ENCODE measurements at regions not wholly inside any gene's neighbourhood (a gene's known extent, or its start where the extent isn't known, plus 50 kb on each side); places are given as distances from the start of the nearest gene placed in this dataset.
A peak's percentile ranks its signal among the peaks of the same experiment; 100 is the strongest.
"Not testable (repeated sequence)": the region's sequence is repeated elsewhere in the genome, so short reads cannot be mapped to it uniquely, and the experiment has no call there.

DNA sequence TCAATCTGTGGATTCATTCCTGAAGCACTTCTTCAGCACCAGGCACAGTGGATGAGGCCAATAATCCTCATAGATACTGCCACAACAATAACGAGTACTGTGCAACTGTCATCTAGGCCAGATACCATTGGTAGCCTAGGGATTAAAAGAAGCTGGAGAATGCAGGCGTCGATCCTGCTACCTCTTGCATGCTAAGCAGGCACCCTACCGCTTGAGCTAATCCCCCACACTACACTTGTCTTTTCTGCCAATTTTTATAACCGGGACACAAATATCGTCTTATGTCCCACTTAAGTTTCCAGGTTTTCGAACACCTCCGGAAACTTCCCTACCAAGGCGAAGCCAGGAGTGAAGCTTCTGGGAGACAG is 90.2 kb upstream of the ZNF322 start:
- H3K4me3 Mint-ChIP-seq (ENCODE audit: low read depth); DNase-seq (ENCODE audit: low spot score, unreplicated experiment); H3K27ac Mint-ChIP-seq; H3K4me1 Mint-ChIP-seq (ENCODE audit: low read depth); H3K36me3 Mint-ChIP-seq (ENCODE audit: insufficient read depth); H3K9me3 Mint-ChIP-seq (ENCODE audit: low read depth): not testable (repeated sequence)
- peaks cover 49% of the 10 kb centered on the region for H3K27me3 Mint-ChIP-seq

DNA sequence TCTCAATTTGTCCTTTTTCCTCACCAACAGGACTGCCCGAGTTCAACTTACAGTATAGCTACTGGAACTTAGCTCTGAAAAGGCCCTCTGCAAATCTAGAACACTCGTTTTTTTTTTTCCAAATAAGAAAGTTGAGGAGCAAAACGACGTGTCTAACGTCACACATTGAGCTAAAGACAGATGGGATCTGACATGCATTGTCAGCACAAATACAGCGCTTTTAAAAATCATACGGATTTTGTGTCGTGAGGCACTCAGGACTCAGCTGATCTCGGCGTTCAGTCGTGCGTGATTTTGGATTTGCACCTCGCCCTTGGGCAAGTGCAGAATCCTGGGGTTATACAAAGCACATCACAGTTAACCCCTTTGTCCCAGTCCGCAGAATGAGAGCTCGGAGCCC is 94.7 kb upstream of the ZNF322 start:
- Mint-ChIP-seq H3K27me3 (peaks cover 50% of the 10 kb centered on the region), H3K27ac (no peak overlapping the region), H3K36me3 (ENCODE audit: insufficient read depth) (no peaks in the 10 kb centered on the region), H3K4me1 (ENCODE audit: low read depth) (peaks cover 6% of the 10 kb centered on the region), H3K4me3 (ENCODE audit: low read depth) (peak overlapping the region; percentile 50), H3K9me3 (ENCODE audit: low read depth) (no peaks in the 10 kb centered on the region)
- TF ChIP-seq CTCF (IDR thresholded peaks at IDR 0.05; ENCODE audit: unreplicated experiment): no peak
- DNase-seq (ENCODE audit: low spot score, unreplicated experiment): no peak

DNA sequence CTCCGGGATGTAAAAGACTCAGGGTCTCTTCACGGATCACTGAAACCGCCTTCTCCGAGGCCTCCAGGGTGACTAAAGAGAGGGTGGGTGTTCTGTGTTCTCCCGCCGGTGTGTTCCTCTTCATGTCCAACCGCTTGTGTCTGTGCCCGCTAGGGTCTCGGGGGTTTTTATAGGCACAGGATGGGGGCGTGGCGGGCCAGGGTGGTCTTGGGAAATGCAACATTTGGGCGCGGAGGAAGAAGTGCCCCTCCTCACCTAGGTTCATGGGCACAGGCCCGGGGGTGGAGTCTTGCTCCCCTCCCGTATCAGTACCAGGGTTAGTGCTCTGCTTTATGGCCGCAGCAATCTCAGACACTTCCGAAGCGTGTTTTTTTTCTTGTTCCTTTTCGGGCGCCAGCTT is 95.3 kb upstream of the ZNF322 start:
- H3K36me3 Mint-ChIP-seq (ENCODE audit: insufficient read depth); H3K27ac Mint-ChIP-seq; H3K4me1 Mint-ChIP-seq (ENCODE audit: low read depth); H3K9me3 Mint-ChIP-seq (ENCODE audit: low read depth); DNase-seq (ENCODE audit: low spot score, unreplicated experiment): not testable (repeated sequence)
- Mint-ChIP-seq H3K4me3 (ENCODE audit: low read depth) (peak overlapping the region; percentile 68), H3K27me3 (peaks cover 49% of the 10 kb centered on the region)

GRCh38 chr6:26756067-26756805 is 96.7 kb upstream of the ZNF322 start:
- peak overlapping the region; percentile 86 for H3K27ac Mint-ChIP-seq
- not testable (repeated sequence) for H3K36me3 Mint-ChIP-seq (ENCODE audit: insufficient read depth); DNase-seq (ENCODE audit: low spot score, unreplicated experiment); H3K4me1 Mint-ChIP-seq (ENCODE audit: low read depth); H3K9me3 Mint-ChIP-seq (ENCODE audit: low read depth)
- H3K4me3 Mint-ChIP-seq (ENCODE audit: low read depth): peak overlapping the region; percentile 34
- H3K27me3 Mint-ChIP-seq: peaks cover 49% of the 10 kb centered on the region

GRCh38 chr6:26766203-26766902 is 106.8 kb upstream of the ZNF322 start:
- not testable (repeated sequence) for H3K36me3 Mint-ChIP-seq (ENCODE audit: insufficient read depth); H3K27ac Mint-ChIP-seq; H3K9me3 Mint-ChIP-seq (ENCODE audit: low read depth); H3K4me3 Mint-ChIP-seq (ENCODE audit: low read depth); DNase-seq (ENCODE audit: low spot score, unreplicated experiment); H3K4me1 Mint-ChIP-seq (ENCODE audit: low read depth); H3K27me3 Mint-ChIP-seq

- not testable (repeated sequence) for H3K36me3 Mint-ChIP-seq (ENCODE audit: insufficient read depth); H3K4me1 Mint-ChIP-seq (ENCODE audit: low read depth); H3K27ac Mint-ChIP-seq; H3K27me3 Mint-ChIP-seq; DNase-seq (ENCODE audit: low spot score, unreplicated experiment); H3K9me3 Mint-ChIP-seq (ENCODE audit: low read depth); H3K4me3 Mint-ChIP-seq (ENCODE audit: low read depth)
Observed at GRCh38 chr6:26770941-26771666, 111.6 kb upstream of the ZNF322 start.

GRCh38 chr6:26773414-26773813 is 113.9 kb upstream of the ZNF322 start:
- H3K36me3 Mint-ChIP-seq (ENCODE audit: insufficient read depth); H3K27me3 Mint-ChIP-seq; H3K9me3 Mint-ChIP-seq (ENCODE audit: low read depth); DNase-seq (ENCODE audit: low spot score, unreplicated experiment); H3K4me1 Mint-ChIP-seq (ENCODE audit: low read depth); H3K4me3 Mint-ChIP-seq (ENCODE audit: low read depth); H3K27ac Mint-ChIP-seq: not testable (repeated sequence)

- H3K4me3 Mint-ChIP-seq (ENCODE audit: low read depth): not testable (repeated sequence)
Observed at GRCh38 chr6:26780563-26780962, 121.0 kb upstream of the ZNF322 start.

DNA sequence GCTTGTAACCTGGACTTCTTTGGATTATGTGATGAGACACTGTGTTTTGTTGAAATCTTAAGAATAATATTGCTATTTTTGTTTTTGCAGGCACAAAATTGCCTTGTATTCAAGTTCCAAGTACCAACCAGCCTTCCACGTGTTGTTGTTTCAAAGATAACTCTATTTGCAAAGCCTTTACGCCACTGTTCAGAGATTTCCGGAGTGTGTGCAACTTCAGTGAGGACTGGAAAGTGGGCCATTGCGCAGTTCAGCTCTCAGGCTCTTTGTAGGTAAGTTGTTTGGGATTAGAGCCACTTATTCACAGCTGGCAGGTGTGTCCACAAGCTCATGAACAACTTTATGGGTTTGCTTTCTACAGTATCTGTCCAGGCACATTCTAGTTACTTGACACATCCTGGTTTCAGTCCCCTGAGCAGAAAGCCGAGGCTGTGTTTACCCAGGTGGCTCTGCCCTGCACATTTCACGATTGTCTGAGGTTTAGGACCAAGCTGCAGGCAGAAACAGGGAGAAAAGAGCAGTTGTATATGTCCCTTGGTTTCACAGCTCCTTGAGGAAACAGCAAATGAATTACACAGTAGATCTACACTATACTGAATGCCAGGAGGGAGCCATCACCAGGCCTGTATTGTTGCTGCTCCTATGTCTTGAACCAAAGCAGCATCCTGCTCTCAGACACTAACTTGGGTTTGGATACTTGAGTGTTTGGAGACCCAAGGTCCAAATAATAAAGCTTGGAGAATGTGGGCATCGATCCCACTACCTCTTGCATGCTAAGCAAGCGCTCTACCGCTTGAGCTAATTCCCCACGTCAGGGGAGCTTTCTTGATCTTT is 136.1 kb upstream of the ZNF322 start:
- H3K4me1 Mint-ChIP-seq (ENCODE audit: low read depth); H3K4me3 Mint-ChIP-seq (ENCODE audit: low read depth); H3K27me3 Mint-ChIP-seq; H3K27ac Mint-ChIP-seq; H3K36me3 Mint-ChIP-seq (ENCODE audit: insufficient read depth); H3K9me3 Mint-ChIP-seq (ENCODE audit: low read depth); DNase-seq (ENCODE audit: low spot score, unreplicated experiment): not testable (repeated sequence)

More at GRCh38 chr6:26780563-26780962, 121.0 kb upstream of the ZNF322 start:
- H3K27me3 Mint-ChIP-seq; H3K36me3 Mint-ChIP-seq (ENCODE audit: insufficient read depth); H3K27ac Mint-ChIP-seq; H3K9me3 Mint-ChIP-seq (ENCODE audit: low read depth); DNase-seq (ENCODE audit: low spot score, unreplicated experiment); H3K4me1 Mint-ChIP-seq (ENCODE audit: low read depth): not testable (repeated sequence)

GRCh38 chr6:26799903-26800633 is 140.5 kb upstream of the ZNF322 start:
- H3K4me3 Mint-ChIP-seq (ENCODE audit: low read depth); H3K4me1 Mint-ChIP-seq (ENCODE audit: low read depth); H3K27ac Mint-ChIP-seq; H3K9me3 Mint-ChIP-seq (ENCODE audit: low read depth); DNase-seq (ENCODE audit: low spot score, unreplicated experiment); H3K27me3 Mint-ChIP-seq; H3K36me3 Mint-ChIP-seq (ENCODE audit: insufficient read depth): not testable (repeated sequence)

DNA sequence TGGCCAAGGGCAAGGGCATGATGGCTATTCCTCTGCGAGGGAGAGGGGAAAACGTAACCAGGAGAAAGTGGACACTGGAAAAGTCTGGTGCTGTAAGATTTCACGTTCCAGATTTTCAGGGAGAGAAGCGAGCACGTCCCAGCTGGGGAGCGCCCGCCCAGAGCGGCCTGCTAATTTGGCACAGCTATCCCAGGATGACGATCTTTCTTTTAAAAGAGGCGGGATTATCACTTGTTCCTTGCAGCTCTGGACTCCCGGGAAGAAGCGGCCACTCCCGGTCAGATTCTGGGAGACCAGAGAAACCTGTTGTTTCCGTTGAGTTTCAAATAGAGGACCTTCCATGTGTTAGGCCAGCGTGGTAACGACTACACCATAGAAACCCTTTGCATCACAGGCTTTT is 144.2 kb upstream of the ZNF322 start:
- H3K27me3 Mint-ChIP-seq; H3K9me3 Mint-ChIP-seq (ENCODE audit: low read depth); H3K36me3 Mint-ChIP-seq (ENCODE audit: insufficient read depth); H3K4me3 Mint-ChIP-seq (ENCODE audit: low read depth); DNase-seq (ENCODE audit: low spot score, unreplicated experiment); H3K4me1 Mint-ChIP-seq (ENCODE audit: low read depth); H3K27ac Mint-ChIP-seq: not testable (repeated sequence)

Data from progenitor cell of endocrine pancreas (in vitro differentiated cells).